Calu3 (cell line): ENCODE measurements at regions not wholly inside any gene's neighbourhood (a gene's known extent, or its start where the extent isn't known, plus 50 kb on each side); places are given as distances from the start of the nearest gene placed in this dataset.

Source experiments
- BruUV-seq: library from RNA; stranded (reverse); fragments of 400-500 nt; replicated peaks from 2 replicates; lab custom pipeline; 2021; lab: Mats Ljungman, UMichigan
- CTCF ChIA-PET: fragments of 300-600 bp; sonication (Branson Sonifier 250); formaldehyde crosslinking; loops from one replicate; lab custom pipeline; 2022; ENCODE audit warnings: antibody characterized with exemption; lab: Charles Lee
- DNase-seq: peaks from one replicate; pipeline ENCODE4 v3.0.0; 2022
- H3K27ac Mint-ChIP-seq: one replicate; pipeline ENCODE4 v1.8.0; 2022; ENCODE audit warnings: mixed read lengths; ENCODE audit not compliant: unreplicated experiment
- H3K27me3 Mint-ChIP-seq: one replicate; pipeline ENCODE4 v1.8.0; 2022; ENCODE audit warnings: mixed read lengths; ENCODE audit not compliant: unreplicated experiment
- H3K36me3 Mint-ChIP-seq: one replicate; pipeline ENCODE4 v1.8.0; 2022; ENCODE audit warnings: mild to moderate bottlenecking, moderate library complexity, mixed read lengths; ENCODE audit not compliant: insufficient read depth, unreplicated experiment
- H3K4me1 Mint-ChIP-seq: one replicate; pipeline ENCODE4 v1.8.0; 2022; ENCODE audit warnings: mild to moderate bottlenecking, low read depth, mixed read lengths; ENCODE audit not compliant: unreplicated experiment
- H3K4me3 Mint-ChIP-seq: one replicate; pipeline ENCODE4 v1.8.0; 2022; ENCODE audit warnings: mild to moderate bottlenecking, low read depth, moderate library complexity, mixed read lengths; ENCODE audit not compliant: unreplicated experiment
- H3K9me3 Mint-ChIP-seq: one replicate; pipeline ENCODE4 v1.8.0; 2022; ENCODE audit warnings: low read depth, mixed read lengths; ENCODE audit not compliant: unreplicated experiment
- CTCF ChIP-seq: fragments of 200-600 bp; IDR thresholded peaks from one replicate; pipeline ENCODE4 v1.8.0; 2022; ENCODE audit warnings: antibody characterized with exemption; ENCODE audit not compliant: unreplicated experiment
- intact Hi-C: fragments of 100-400 bp; cut with micrococcal nuclease; formaldehyde crosslinking; loops from one replicate; pipeline ENCODE4 v1.10.0; 2022; ENCODE audit not compliant: unreplicated experiment

GRCh38 chr13:65460136-65460535, 1770.0 kb downstream of the PCDH9 start:
- no peak overlapping the region for H3K4me3 Mint-ChIP-seq
- no peak for TF ChIP-seq CTCF
- H3K4me1 Mint-ChIP-seq, result no peaks in the 10 kb centered on the region
- H3K27ac Mint-ChIP-seq, result no peak overlapping the region
- H3K27me3 Mint-ChIP-seq, result no peaks in the 10 kb centered on the region
- intact Hi-C loops, result no loop called here
- no TSS peak for BruUV-seq
- H3K9me3 Mint-ChIP-seq, result no peaks in the 10 kb centered on the region
- CTCF ChIA-PET, result no interaction called here
- no peak for DNase-seq
- no peaks in the 10 kb centered on the region for H3K36me3 Mint-ChIP-seq

DNA sequence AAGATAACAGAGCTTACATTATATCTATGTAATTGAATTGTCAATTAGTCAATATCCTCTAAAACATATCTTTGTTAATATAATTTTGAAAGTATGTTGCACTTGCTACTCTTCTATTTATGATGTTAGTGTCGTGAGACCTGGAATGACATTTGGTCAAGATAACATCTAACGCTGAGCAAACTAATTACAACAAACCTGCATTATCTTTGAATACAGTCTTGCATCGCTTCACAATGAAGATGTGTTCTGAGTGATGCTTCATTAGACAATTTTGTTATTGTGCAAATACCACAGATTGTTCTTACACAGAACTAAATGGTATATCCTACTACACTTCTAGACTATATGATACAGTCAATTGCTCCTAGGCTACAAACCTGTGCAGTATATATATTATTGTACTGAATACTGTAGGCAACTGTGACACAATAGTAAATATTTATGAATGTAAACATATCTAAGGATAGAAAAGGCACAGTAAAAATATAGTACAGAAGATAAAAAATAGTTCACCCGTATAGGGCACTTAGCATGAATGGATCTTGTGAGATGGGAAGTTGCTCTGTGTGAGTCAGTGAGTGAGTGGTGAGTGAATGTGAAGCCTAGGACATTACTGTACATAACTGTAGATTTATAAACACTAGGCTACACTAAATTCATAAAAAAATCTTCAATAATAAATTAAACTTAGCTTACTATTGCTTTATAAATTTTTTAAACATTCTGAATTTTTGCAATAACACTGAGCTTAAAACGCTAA, 1773.8 kb downstream of the PCDH9 start:
- TF ChIP-seq CTCF, result no peak
- no peaks in the 10 kb centered on the region for H3K36me3 Mint-ChIP-seq
- H3K27me3 Mint-ChIP-seq, result no peaks in the 10 kb centered on the region
- no TSS peak for BruUV-seq
- H3K9me3 Mint-ChIP-seq, result no peaks in the 10 kb centered on the region
- DNase-seq, result no peak
- H3K4me1 Mint-ChIP-seq, result no peaks in the 10 kb centered on the region
- H3K4me3 Mint-ChIP-seq, result no peak overlapping the region
- no peak overlapping the region for H3K27ac Mint-ChIP-seq
- intact Hi-C loops, result no loop called here
- CTCF ChIA-PET, result no interaction called here

- no peak for TF ChIP-seq CTCF
- no peaks in the 10 kb centered on the region for H3K4me1 Mint-ChIP-seq
- BruUV-seq, result no TSS peak
- H3K27ac Mint-ChIP-seq, result no peak overlapping the region
- H3K36me3 Mint-ChIP-seq, result no peaks in the 10 kb centered on the region
- H3K4me3 Mint-ChIP-seq, result no peak overlapping the region
- H3K27me3 Mint-ChIP-seq, result no peaks in the 10 kb centered on the region
- no peak for DNase-seq
- CTCF ChIA-PET, result no interaction called here
- H3K9me3 Mint-ChIP-seq, result no peaks in the 10 kb centered on the region
- intact Hi-C loops, result no loop called here
These were observed 1775.7 kb downstream of the PCDH9 start for GRCh38 chr13:65454403-65454802.

DNA sequence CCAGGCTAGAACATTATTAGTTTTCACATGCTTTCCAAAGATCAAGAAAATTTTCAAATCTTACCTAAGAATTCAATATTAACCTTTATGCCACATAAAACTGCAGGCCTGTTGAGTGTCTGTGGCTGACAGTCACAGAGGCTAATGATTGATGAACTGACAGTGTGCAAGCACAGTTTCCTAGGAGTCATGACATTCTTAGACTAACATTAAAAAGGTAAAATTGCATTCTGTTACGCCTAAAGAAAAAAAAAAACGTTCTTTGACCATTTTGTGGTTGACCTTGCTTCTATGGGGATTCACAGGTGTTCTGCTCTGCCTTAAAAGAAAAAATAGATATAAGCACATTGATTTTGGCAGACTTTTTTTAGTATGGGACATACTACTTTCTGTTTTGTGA, 1776.2 kb downstream of the PCDH9 start:
- CTCF ChIA-PET, result no interaction called here
- H3K36me3 Mint-ChIP-seq, result no peaks in the 10 kb centered on the region
- BruUV-seq, result no TSS peak
- DNase-seq, result no peak
- H3K4me1 Mint-ChIP-seq, result no peaks in the 10 kb centered on the region
- no peak overlapping the region for H3K4me3 Mint-ChIP-seq
- TF ChIP-seq CTCF, result no peak
- H3K9me3 Mint-ChIP-seq, result no peaks in the 10 kb centered on the region
- no peaks in the 10 kb centered on the region for H3K27me3 Mint-ChIP-seq
- no peak overlapping the region for H3K27ac Mint-ChIP-seq
- intact Hi-C loops, result no loop called here
